ENCODE measurements at regions not wholly inside any gene's neighbourhood (a gene's known extent, or its start where the extent isn't known, plus 50 kb on each side); places are given as distances from the start of the nearest gene placed in this dataset.
"Not testable (repeated sequence)": the region's sequence is repeated elsewhere in the genome, so short reads cannot be mapped to it uniquely, and the experiment has no call there.

DNA sequence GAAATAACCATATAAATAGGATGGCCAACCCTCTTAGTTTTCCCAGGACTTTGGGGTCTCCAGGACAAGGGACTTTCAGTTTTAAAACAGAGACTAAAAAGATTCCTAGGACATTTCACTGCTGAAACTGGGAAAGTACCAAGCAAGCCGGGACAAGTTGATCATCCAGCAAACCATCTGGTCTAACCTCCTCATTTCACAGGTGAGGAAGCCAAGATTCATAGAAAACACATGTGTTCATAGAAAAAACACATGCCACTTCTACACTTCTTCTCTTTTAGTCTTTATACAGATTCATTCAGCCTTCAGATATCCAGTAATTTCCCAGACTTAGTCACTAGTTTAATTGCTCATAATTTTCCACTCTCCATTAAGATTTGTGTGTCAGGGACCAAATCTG lies 165.6 kb upstream of the CCDC54 start:
- no peak overlapping the region for H3K9ac ChIP-seq (ENCODE audit: low read length)
- H3K27me3 ChIP-seq (ENCODE audit: control insufficient read depth, insufficient read depth, low read length), result no peaks in the 10 kb centered on the region
- no peak overlapping the region for H3K4me3 ChIP-seq (ENCODE audit: low read length)
- no peaks in the 10 kb centered on the region for H3K4me1 ChIP-seq (ENCODE audit: control insufficient read depth, insufficient read depth, low read length)
- no peaks in the 10 kb centered on the region for H3K36me3 ChIP-seq (ENCODE audit: control insufficient read depth, insufficient read depth, low read length)
- H3K9me3 ChIP-seq (ENCODE audit: control insufficient read depth, low read length), result no peaks in the 10 kb centered on the region

DNA sequence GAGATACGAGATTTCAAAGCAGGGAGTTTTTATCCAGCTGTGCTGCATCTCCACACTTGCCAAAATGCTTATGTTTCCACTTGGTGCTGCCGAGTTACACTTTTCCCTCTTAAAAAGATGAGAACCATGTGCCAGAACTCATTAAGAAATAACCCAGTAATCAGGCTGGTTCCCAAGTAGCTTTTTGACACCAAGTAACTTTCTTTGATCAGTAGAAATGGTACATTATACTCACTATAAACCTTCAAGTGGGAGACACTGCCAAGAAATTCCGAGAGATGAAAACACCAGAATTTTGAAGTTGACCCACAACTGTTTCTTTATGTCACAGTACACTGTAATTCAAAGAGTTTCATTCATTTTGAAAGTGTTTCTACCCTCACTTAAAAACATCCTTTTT lies 164.6 kb upstream of the CCDC54 start:
- Histone ChIP-seq H3K27me3 (ENCODE audit: control insufficient read depth, insufficient read depth, low read length) (no peaks in the 10 kb centered on the region), H3K9me3 (ENCODE audit: control insufficient read depth, low read length) (no peaks in the 10 kb centered on the region), H3K4me3 (ENCODE audit: low read length) (no peak overlapping the region), H3K4me1 (ENCODE audit: control insufficient read depth, insufficient read depth, low read length) (no peaks in the 10 kb centered on the region), H3K36me3 (ENCODE audit: control insufficient read depth, insufficient read depth, low read length) (no peaks in the 10 kb centered on the region), H3K9ac (ENCODE audit: low read length) (no peak overlapping the region)

GRCh38 chr3:107213044-107213669 lies 164.1 kb upstream of the CCDC54 start:
- Histone ChIP-seq H3K9ac (ENCODE audit: low read length) (no peak overlapping the region), H3K9me3 (ENCODE audit: control insufficient read depth, low read length) (no peaks in the 10 kb centered on the region), H3K4me3 (ENCODE audit: low read length) (no peak overlapping the region), H3K27me3 (ENCODE audit: control insufficient read depth, insufficient read depth, low read length) (no peaks in the 10 kb centered on the region), H3K4me1 (ENCODE audit: control insufficient read depth, insufficient read depth, low read length) (no peaks in the 10 kb centered on the region), H3K36me3 (ENCODE audit: control insufficient read depth, insufficient read depth, low read length) (no peaks in the 10 kb centered on the region)

DNA sequence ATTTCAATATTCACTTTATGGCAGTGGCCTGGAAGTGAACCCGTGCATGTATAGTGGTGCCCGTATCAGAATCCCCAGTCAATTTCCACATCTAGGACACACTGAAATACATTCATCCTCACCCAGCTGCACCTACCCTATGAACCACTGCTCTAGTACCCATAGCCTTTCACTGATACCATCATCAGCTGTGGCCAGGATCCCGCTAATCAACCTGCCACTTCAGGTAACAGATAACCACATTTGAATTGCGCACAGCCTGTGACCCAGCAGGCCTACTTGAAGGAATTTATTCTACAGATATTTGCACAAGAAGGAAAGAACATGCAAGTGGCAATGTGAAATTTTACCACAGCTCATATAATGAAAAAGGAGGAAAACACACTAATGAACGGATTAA lies 161.0 kb upstream of the CCDC54 start:
- H3K9me3 ChIP-seq (ENCODE audit: control insufficient read depth, low read length), result no peaks in the 10 kb centered on the region
- H3K4me3 ChIP-seq (ENCODE audit: low read length), result no peak overlapping the region
- H3K4me1 ChIP-seq (ENCODE audit: control insufficient read depth, insufficient read depth, low read length), result no peaks in the 10 kb centered on the region
- no peaks in the 10 kb centered on the region for H3K27me3 ChIP-seq (ENCODE audit: control insufficient read depth, insufficient read depth, low read length)
- H3K36me3 ChIP-seq (ENCODE audit: control insufficient read depth, insufficient read depth, low read length), result no peaks in the 10 kb centered on the region
- no peak overlapping the region for H3K9ac ChIP-seq (ENCODE audit: low read length)

DNA sequence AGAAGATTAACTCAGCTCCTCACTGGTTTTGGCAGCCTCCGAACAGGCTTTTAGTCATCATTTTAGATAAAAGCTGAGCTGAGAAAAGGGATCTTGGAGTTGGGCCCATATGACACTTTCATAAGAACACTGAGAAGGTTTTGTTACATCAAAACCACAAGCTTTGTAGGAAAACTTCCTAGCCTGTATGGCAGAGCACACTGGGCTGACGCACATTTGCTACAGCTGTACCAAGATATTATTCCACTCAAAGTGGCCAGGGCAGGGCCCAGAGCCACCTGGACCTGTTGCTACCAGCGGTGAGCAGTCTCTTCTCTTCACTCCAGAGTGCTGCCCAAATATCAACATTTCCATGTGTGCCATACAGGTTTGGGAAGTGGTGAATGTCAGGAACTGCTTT lies 160.5 kb upstream of the CCDC54 start:
- Histone ChIP-seq H3K4me3 (ENCODE audit: low read length) (no peak overlapping the region), H3K9ac (ENCODE audit: low read length) (no peak overlapping the region), H3K36me3 (ENCODE audit: control insufficient read depth, insufficient read depth, low read length) (no peaks in the 10 kb centered on the region), H3K27me3 (ENCODE audit: control insufficient read depth, insufficient read depth, low read length) (no peaks in the 10 kb centered on the region), H3K9me3 (ENCODE audit: control insufficient read depth, low read length) (no peaks in the 10 kb centered on the region), H3K4me1 (ENCODE audit: control insufficient read depth, insufficient read depth, low read length) (no peaks in the 10 kb centered on the region)

DNA sequence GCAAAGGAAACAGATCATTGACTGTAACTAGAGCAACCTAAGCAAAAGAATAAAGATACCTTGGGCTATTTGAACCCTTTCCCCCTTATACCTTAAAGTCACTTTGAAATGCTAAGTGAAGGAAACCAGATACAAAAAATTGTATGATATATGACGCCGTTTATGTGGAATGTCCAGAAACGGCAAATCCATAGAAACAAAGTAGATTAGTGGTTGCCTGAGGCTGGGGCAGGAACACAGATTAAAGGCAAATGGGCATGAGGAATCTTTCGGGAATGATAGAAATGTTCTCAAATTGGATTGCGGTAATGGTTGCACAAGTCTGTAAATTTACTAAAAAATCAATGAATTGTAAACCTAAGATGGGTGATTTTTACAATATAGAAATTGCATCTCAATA lies 160.1 kb upstream of the CCDC54 start:
- Histone ChIP-seq H3K36me3 (ENCODE audit: control insufficient read depth, insufficient read depth, low read length) (no peaks in the 10 kb centered on the region), H3K9me3 (ENCODE audit: control insufficient read depth, low read length) (no peaks in the 10 kb centered on the region), H3K27me3 (ENCODE audit: control insufficient read depth, insufficient read depth, low read length) (no peaks in the 10 kb centered on the region), H3K4me3 (ENCODE audit: low read length) (no peak overlapping the region), H3K4me1 (ENCODE audit: control insufficient read depth, insufficient read depth, low read length) (no peaks in the 10 kb centered on the region), H3K9ac (ENCODE audit: low read length) (no peak overlapping the region)

GRCh38 chr3:107218864-107219269 lies 158.4 kb upstream of the CCDC54 start:
- Histone ChIP-seq H3K9ac (ENCODE audit: low read length) (no peak overlapping the region), H3K36me3 (ENCODE audit: control insufficient read depth, insufficient read depth, low read length) (no peaks in the 10 kb centered on the region), H3K9me3 (ENCODE audit: control insufficient read depth, low read length) (no peaks in the 10 kb centered on the region), H3K4me3 (ENCODE audit: low read length) (no peak overlapping the region), H3K4me1 (ENCODE audit: control insufficient read depth, insufficient read depth, low read length) (no peaks in the 10 kb centered on the region), H3K27me3 (ENCODE audit: control insufficient read depth, insufficient read depth, low read length) (no peaks in the 10 kb centered on the region)

- H3K4me1 ChIP-seq (ENCODE audit: control insufficient read depth, insufficient read depth, low read length), result no peaks in the 10 kb centered on the region
- H3K9me3 ChIP-seq (ENCODE audit: control insufficient read depth, low read length), result no peaks in the 10 kb centered on the region
- H3K9ac ChIP-seq (ENCODE audit: low read length), result no peak overlapping the region
- no peaks in the 10 kb centered on the region for H3K36me3 ChIP-seq (ENCODE audit: control insufficient read depth, insufficient read depth, low read length)
- H3K4me3 ChIP-seq (ENCODE audit: low read length), result no peak overlapping the region
- no peaks in the 10 kb centered on the region for H3K27me3 ChIP-seq (ENCODE audit: control insufficient read depth, insufficient read depth, low read length)
These were observed 156.7 kb upstream of the CCDC54 start for GRCh38 chr3:107220538-107220937.

DNA sequence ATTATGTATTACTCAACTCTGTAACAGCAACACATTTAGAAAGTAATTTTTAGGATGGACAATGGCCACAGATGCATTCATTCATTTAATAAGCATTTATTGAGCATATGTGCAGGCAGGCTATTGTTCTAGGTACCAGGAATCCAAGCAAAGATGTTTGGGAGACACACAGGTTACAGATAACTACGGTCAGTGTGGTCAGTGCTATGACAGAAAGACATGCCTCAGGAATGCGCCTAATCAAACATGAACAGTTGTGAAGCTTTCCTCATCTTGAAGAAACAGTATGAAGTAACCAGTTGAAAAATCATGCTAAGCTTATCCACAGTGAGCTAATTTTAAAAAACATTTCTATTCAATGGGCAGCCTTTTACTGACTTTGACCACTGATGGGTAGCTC lies 155.4 kb upstream of the CCDC54 start:
- H3K9me3 ChIP-seq (ENCODE audit: control insufficient read depth, low read length), result no peaks in the 10 kb centered on the region
- no peak overlapping the region for H3K4me3 ChIP-seq (ENCODE audit: low read length)
- H3K36me3 ChIP-seq (ENCODE audit: control insufficient read depth, insufficient read depth, low read length), result no peaks in the 10 kb centered on the region
- H3K4me1 ChIP-seq (ENCODE audit: control insufficient read depth, insufficient read depth, low read length), result no peaks in the 10 kb centered on the region
- H3K27me3 ChIP-seq (ENCODE audit: control insufficient read depth, insufficient read depth, low read length), result no peaks in the 10 kb centered on the region
- H3K9ac ChIP-seq (ENCODE audit: low read length), result no peak overlapping the region

DNA sequence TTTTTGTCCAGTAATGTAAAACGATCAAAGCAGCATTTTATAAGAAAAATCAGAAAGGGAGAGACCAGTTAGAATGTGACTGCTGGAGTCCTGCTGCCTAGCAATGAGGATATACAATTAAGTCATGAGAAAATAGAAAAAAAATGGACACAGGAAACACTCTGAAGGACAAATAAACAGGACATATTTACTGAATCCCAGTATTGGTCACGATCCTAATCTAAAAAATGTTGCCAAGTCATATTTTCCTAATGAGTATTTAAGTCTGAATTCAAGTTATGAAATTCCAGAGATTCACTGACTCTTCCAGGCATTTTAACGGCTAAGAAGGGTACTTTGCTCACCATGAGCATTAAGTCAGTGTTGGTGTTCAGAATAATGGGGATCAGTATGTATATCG lies 154.3 kb upstream of the CCDC54 start:
- H3K4me1 ChIP-seq (ENCODE audit: control insufficient read depth, insufficient read depth, low read length), result no peaks in the 10 kb centered on the region
- H3K27me3 ChIP-seq (ENCODE audit: control insufficient read depth, insufficient read depth, low read length), result no peaks in the 10 kb centered on the region
- no peaks in the 10 kb centered on the region for H3K9me3 ChIP-seq (ENCODE audit: control insufficient read depth, low read length)
- no peaks in the 10 kb centered on the region for H3K36me3 ChIP-seq (ENCODE audit: control insufficient read depth, insufficient read depth, low read length)
- H3K9ac ChIP-seq (ENCODE audit: low read length), result no peak overlapping the region
- H3K4me3 ChIP-seq (ENCODE audit: low read length), result no peak overlapping the region

DNA sequence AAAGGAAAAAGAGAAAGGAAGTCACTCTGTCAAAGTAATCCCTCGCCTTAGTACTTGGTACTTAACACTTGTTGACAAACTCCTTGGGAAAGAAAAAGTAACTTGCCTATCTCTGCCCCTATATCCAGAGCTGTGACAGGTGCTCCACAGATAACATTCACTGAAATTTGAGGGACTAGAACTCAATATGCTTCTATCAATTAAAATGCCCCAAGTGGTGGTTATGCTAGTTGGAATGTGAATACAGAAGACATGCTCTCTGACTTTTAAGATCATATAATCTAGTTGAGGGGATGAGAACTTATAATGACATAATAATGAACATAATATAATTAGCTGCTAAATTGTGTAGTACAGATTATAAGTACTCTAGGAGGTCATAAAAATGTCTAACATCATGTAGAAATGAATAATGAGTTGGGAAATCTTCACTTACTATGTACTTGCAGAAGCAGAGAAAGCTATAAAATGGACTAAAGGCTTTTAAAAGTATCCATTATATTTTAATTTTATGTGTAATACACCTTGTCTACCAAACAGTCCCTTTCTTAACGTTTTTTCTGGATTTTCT lies 153.1 kb upstream of the CCDC54 start:
- no peaks in the 10 kb centered on the region for H3K27me3 ChIP-seq (ENCODE audit: control insufficient read depth, insufficient read depth, low read length)
- H3K9ac ChIP-seq (ENCODE audit: low read length), result no peak overlapping the region
- no peaks in the 10 kb centered on the region for H3K4me1 ChIP-seq (ENCODE audit: control insufficient read depth, insufficient read depth, low read length)
- H3K36me3 ChIP-seq (ENCODE audit: control insufficient read depth, insufficient read depth, low read length), result no peaks in the 10 kb centered on the region
- no peak overlapping the region for H3K4me3 ChIP-seq (ENCODE audit: low read length)
- no peaks in the 10 kb centered on the region for H3K9me3 ChIP-seq (ENCODE audit: control insufficient read depth, low read length)

GRCh38 chr3:107227091-107227490 lies 150.1 kb upstream of the CCDC54 start:
- Histone ChIP-seq H3K4me1 (ENCODE audit: control insufficient read depth, insufficient read depth, low read length) (no peaks in the 10 kb centered on the region), H3K4me3 (ENCODE audit: low read length) (no peak overlapping the region), H3K27me3 (ENCODE audit: control insufficient read depth, insufficient read depth, low read length) (no peaks in the 10 kb centered on the region), H3K9me3 (ENCODE audit: control insufficient read depth, low read length) (no peaks in the 10 kb centered on the region), H3K36me3 (ENCODE audit: control insufficient read depth, insufficient read depth, low read length) (no peaks in the 10 kb centered on the region), H3K9ac (ENCODE audit: low read length) (no peak overlapping the region)

DNA sequence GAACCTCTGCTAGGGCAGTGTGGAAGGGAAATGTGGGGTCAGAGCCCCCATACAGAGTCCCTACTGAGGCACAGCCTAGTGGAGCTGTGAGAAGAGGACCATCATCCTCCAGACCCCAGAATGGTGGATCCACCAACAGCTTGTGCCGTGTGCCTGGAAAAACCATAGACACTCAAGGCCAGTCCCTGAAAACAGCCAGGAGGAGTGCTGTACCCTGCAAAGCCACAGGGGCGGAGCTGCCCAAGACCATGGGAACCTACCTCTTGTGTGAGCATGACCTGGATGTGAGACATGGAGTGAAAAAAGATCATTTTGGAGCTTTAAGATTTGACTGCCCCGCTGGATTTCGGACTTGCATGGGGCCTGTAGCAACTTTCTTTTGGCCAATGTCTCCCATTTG lies 143.4 kb upstream of the CCDC54 start:
- not testable (repeated sequence) for H3K9me3 ChIP-seq (ENCODE audit: control insufficient read depth, low read length); H3K4me3 ChIP-seq (ENCODE audit: low read length); H3K9ac ChIP-seq (ENCODE audit: low read length); H3K27me3 ChIP-seq (ENCODE audit: control insufficient read depth, insufficient read depth, low read length); H3K36me3 ChIP-seq (ENCODE audit: control insufficient read depth, insufficient read depth, low read length); H3K4me1 ChIP-seq (ENCODE audit: control insufficient read depth, insufficient read depth, low read length)

Measured in mucosa of stomach (tissue), 1 donor.